Loucy (cell line): ENCODE measurements at regions not wholly inside any gene's neighbourhood (a gene's known extent, or its start where the extent isn't known, plus 50 kb on each side); places are given as distances from the start of the nearest gene placed in this dataset.

Source experiments
- CTCF ChIP-seq: fragments of 200-600 bp; sonication (generic); conservative IDR thresholded peaks from 2 replicates; pipeline ENCODE4 v1.5.1; 2014; ENCODE audit warnings: mild to moderate bottlenecking, antibody characterized with exemption, low read length
- EZH2phosphoT487 ChIP-seq: fragments of 200-600 bp; IDR thresholded peaks from 2 replicates; pipeline ENCODE4 v1.6.1; 2018; ENCODE audit warnings: antibody characterized with exemption, mild to moderate bottlenecking, moderate library complexity, borderline replicate concordance

GRCh38 chr7:25391961-25392587, 163.8 kb upstream of the NPVF start:
- no peak for TF ChIP-seq CTCF
- no peak for TF ChIP-seq EZH2phosphoT487
